Smooth muscle cell (in vitro differentiated cells): ENCODE measurements at regions not wholly inside any gene's neighbourhood (a gene's known extent, or its start where the extent isn't known, plus 50 kb on each side); places are given as distances from the start of the nearest gene placed in this dataset.

Experiments used
- DNase-seq: peaks from one replicate; lab custom pipeline; 2025; ENCODE audit not compliant: unreplicated experiment; lab: John Stamatoyannopoulos, UW
- H2AFZ ChIP-seq: fragments of 200-600 bp; sonication (generic); 2 replicates; pipeline ENCODE4 v1.6.0; 2016; ENCODE audit warnings: antibody characterized with exemption, low read depth, mild to moderate bottlenecking
- H3F3A ChIP-seq: fragments of 200-600 bp; sonication (generic); 2 replicates; pipeline ENCODE4 v1.6.0; 2017; ENCODE audit warnings: antibody characterized with exemption, low read depth
- H3K27ac ChIP-seq: fragments of 200-600 bp; sonication (generic); 2 replicates; pipeline ENCODE4 v1.5.1; 2016; ENCODE audit warnings: low read depth, mild to moderate bottlenecking
- H3K27me3 ChIP-seq: fragments of 200-600 bp; sonication (generic); 2 replicates; pipeline ENCODE4 v1.6.1; 2016; ENCODE audit warnings: low read depth, mild to moderate bottlenecking
- H3K36me3 ChIP-seq: fragments of 200-600 bp; sonication (generic); 2 replicates; pipeline ENCODE4 v1.5.1; 2016; ENCODE audit warnings: low read depth
- H3K4me1 ChIP-seq: fragments of 200-600 bp; sonication (generic); 2 replicates; pipeline ENCODE4 v1.5.1; 2016; ENCODE audit warnings: low read depth
- H3K4me2 ChIP-seq: fragments of 200-600 bp; sonication (generic); 2 replicates; pipeline ENCODE4 v1.6.0; 2016; ENCODE audit warnings: mild to moderate bottlenecking
- H3K4me3 ChIP-seq: fragments of 200-600 bp; sonication (generic); 2 replicates; pipeline ENCODE4 v1.5.1; 2016; ENCODE audit warnings: mild to moderate bottlenecking
- H3K79me2 ChIP-seq: fragments of 200-600 bp; sonication (generic); 2 replicates; pipeline ENCODE4 v1.6.0; 2016; ENCODE audit warnings: low read depth, mild to moderate bottlenecking
- H3K9ac ChIP-seq: fragments of 200-600 bp; sonication (generic); 2 replicates; pipeline ENCODE4 v1.6.0; 2016; ENCODE audit warnings: low read depth
- H3K9me3 ChIP-seq: fragments of 200-600 bp; sonication (generic); replicated peaks from 2 replicates; pipeline ENCODE4 v1.5.1; 2016; ENCODE audit warnings: low read depth
- H4K20me1 ChIP-seq: fragments of 200-600 bp; sonication (generic); 2 replicates; pipeline ENCODE4 v1.6.0; 2016; ENCODE audit warnings: low read depth
- WGBS: methylation state at CpG from one replicate; pipeline ENCODE4 v1.1.7; 2016; ENCODE audit warnings: low lambda C conversion rate; 5-methylcytosine and 5-hydroxymethylcytosine counted together
- TF ChIP-seq, protein P1 (sequence below): fragments of 200-600 bp; sonication (generic); IDR thresholded peaks from 2 replicates; pipeline ENCODE4 v1.5.1; 2017; ENCODE audit warnings: borderline replicate concordance, mild to moderate bottlenecking, antibody characterized with exemption; ENCODE audit not compliant: insufficient read depth, poor library complexity, severe bottlenecking

DNA sequence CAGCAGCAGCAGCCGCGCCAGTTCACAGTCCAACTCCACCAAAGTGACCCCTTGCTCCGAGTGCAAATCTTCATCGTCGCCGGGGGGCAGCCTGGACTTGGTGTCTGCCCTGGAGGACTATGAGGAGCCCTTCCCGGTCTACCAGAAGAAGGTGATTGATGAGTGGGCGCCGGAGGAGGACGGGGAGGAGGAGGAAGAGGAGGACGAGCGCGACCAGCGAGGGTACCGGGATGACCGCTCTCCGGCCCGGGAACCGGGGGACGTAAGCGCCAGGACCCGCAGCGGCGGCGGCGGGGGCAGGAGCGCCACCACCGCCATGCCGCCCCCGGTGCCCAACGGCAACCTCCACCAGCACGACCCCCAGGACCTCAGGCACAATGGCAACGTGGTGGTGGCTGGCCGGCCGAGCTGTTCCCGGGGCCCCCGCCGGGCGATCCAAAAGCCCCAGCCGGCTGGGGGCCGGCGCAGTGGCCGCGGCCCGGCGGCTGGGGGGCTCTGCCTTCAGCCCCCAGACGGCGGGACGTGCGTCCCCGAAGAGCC lies 224.1 kb upstream of the IL12A start:
- DNase-seq, result no peak
- no peaks in the 10 kb centered on the region for H3K36me3 ChIP-seq
- H3K4me3 ChIP-seq, result peak overlapping the region; percentile 90
- peaks cover 35% of the 10 kb centered on the region for H4K20me1 ChIP-seq
- no peaks in the 10 kb centered on the region for H3K27me3 ChIP-seq
- H2AFZ ChIP-seq, result no peak overlapping the region
- WGBS, result 1% methylated on average over 40 of the region's 51 CpGs
- H3K9me3 ChIP-seq, result no peaks in the 10 kb centered on the region
- peaks cover 37% of the 10 kb centered on the region for H3K79me2 ChIP-seq
- H3F3A ChIP-seq, result peaks cover 8% of the 10 kb centered on the region
- H3K4me1 ChIP-seq, result peaks cover 10% of the 10 kb centered on the region
- H3K27ac ChIP-seq, result peak overlapping the region; percentile 96
- TF ChIP-seq, protein P1, sequence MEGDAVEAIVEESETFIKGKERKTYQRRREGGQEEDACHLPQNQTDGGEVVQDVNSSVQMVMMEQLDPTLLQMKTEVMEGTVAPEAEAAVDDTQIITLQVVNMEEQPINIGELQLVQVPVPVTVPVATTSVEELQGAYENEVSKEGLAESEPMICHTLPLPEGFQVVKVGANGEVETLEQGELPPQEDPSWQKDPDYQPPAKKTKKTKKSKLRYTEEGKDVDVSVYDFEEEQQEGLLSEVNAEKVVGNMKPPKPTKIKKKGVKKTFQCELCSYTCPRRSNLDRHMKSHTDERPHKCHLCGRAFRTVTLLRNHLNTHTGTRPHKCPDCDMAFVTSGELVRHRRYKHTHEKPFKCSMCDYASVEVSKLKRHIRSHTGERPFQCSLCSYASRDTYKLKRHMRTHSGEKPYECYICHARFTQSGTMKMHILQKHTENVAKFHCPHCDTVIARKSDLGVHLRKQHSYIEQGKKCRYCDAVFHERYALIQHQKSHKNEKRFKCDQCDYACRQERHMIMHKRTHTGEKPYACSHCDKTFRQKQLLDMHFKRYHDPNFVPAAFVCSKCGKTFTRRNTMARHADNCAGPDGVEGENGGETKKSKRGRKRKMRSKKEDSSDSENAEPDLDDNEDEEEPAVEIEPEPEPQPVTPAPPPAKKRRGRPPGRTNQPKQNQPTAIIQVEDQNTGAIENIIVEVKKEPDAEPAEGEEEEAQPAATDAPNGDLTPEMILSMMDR, result no peak
- peak overlapping the region; percentile 88 for H3K4me2 ChIP-seq
- H3K9ac ChIP-seq, result peak overlapping the region; percentile 99

DNA sequence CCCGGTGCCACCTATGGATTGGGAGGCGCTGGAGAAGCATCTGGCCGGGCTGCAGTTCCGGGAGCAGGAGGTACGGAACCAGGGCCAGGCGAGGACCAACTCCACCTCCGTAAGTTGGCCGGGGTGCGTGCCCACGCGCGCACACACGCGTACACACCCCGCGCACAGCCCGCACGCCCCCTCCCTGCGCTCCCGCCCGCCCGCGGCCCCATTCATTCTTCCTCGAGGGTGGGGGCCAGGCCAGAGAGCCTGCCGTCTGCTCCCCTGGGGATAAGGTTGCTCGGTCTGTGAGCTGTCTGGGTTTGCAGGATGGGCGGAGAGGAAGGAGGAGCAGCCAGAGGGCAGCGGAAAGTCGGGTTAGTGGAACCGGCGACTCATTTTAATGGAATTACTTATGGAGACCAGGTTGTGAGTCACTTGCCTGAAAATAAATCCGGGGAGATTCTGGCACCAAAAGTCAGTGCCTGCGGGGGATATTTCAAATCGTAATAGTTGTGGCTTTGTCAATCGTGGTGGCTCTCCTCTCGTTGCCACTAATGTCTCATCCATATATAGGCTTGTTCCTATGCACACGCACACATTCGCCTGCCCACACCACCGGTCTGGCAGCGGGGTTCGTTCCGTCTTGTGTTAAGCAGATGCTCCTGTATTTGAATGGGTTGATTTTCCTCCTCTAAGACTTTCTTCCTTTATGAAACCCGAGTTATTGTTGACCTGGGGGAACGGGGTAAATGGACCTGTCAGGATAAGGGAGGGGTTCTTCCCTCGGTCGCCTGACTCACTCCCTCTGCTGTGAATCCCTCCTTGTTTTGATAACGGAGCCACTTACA lies 223.4 kb upstream of the IL12A start:
- Histone ChIP-seq H3K9me3 (no peaks in the 10 kb centered on the region), H3K9ac (peak overlapping the region; percentile 99), H3K27me3 (no peaks in the 10 kb centered on the region), H3K79me2 (peaks cover 44% of the 10 kb centered on the region), H2AFZ (no peak overlapping the region), H3K4me3 (peak overlapping the region; percentile 90), H3K27ac (peak overlapping the region; percentile 96), H4K20me1 (peaks cover 42% of the 10 kb centered on the region), H3K4me2 (peak overlapping the region; percentile 88), H3K36me3 (no peaks in the 10 kb centered on the region), H3F3A (peaks cover 8% of the 10 kb centered on the region), H3K4me1 (peaks cover 10% of the 10 kb centered on the region)
- TF ChIP-seq, protein P1, result no peak
- WGBS, result 1% methylated on average over 39 of the region's 47 CpGs
- peak; percentile 69 for DNase-seq

DNA sequence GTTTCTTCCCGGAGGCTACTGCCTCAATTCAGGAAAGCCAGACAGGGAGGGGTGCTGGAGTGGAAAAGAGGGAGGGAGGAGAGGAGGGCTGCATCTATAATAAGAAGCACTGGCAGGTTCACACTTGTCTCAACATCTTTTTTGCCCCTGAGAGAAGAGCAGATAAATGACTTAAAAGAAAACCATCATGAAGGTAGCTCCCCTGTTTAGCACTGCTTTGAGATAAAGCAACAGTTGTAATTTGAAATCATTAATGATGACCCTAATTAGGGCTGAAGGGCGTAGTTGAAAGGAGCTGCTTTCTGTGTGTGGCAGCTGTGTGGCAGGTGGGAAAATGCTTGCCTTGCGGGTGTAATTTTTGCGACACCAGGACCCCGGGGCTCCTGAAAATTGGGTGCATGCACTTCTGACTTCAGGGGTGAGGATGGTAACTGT lies 222.8 kb upstream of the IL12A start:
- Histone ChIP-seq H3K79me2 (peaks cover 50% of the 10 kb centered on the region), H4K20me1 (peaks cover 48% of the 10 kb centered on the region), H3K27ac (peak overlapping the region; percentile 96), H3K4me3 (peak overlapping the region; percentile 90), H3K27me3 (no peaks in the 10 kb centered on the region), H3F3A (peaks cover 8% of the 10 kb centered on the region), H3K9me3 (no peaks in the 10 kb centered on the region), H3K4me2 (peak overlapping the region; percentile 88), H2AFZ (no peak overlapping the region), H3K4me1 (peaks cover 10% of the 10 kb centered on the region), H3K9ac (peak overlapping the region; percentile 99), H3K36me3 (no peaks in the 10 kb centered on the region)
- TF ChIP-seq, protein P1, result no peak
- 40% methylated on average over 5 of the region's 5 CpGs for WGBS
- DNase-seq, result no peak
